Muscle of arm (tissue), 1 donor: ENCODE measurements at regions not wholly inside any gene's neighbourhood (a gene's known extent, or its start where the extent isn't known, plus 50 kb on each side); places are given as distances from the start of the nearest gene placed in this dataset.

Experiments used
- DNase-seq: peaks from one replicate; pipeline ENCODE4 v3.0.0-alpha.2; 2013

- no peak for DNase-seq
These were observed 112.4 kb downstream of the SH3TC2 start for GRCh38 chr5:148950471-148950863.

- DNase-seq, result no peak
These were observed 112.0 kb downstream of the SH3TC2 start for GRCh38 chr5:148950892-148951291.

- no peak for DNase-seq
These were observed 111.2 kb downstream of the SH3TC2 start for GRCh38 chr5:148951612-148952011.

GRCh38 chr5:148952097-148952867 lies 110.6 kb downstream of the SH3TC2 start:
- no peak for DNase-seq

- DNase-seq, result no peak
These were observed 109.2 kb downstream of the SH3TC2 start for GRCh38 chr5:148953711-148954110.
